ENCODE measurements at regions not wholly inside any gene's neighbourhood (a gene's known extent, or its start where the extent isn't known, plus 50 kb on each side); places are given as distances from the start of the nearest gene placed in this dataset.

DNA sequence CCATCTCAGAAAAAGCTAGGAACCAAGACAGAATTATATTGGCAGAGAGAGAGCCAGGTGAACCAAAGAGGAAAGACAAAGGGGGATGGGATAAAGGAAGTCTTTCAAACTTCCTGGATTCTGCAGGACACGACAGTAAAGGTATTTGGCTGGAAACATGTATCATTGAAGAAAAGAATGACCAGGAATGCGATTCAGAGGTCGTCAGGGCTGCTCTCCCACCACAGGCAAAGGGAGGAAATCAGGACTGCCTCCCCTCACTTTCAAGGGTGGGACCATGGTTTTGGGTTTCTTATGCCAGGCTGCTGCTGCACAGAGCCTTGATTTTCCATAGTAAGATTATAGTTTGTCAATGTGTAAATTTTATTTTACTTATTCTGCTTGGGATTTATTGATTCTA, 848.8 kb downstream of the BRINP3 start:
- H3K36me3 ChIP-seq (ENCODE audit: insufficient read depth, low read length), result no peaks in the 10 kb centered on the region
- H3K9me3 ChIP-seq (ENCODE audit: low read length), result no peaks in the 10 kb centered on the region
- H3K4me2 ChIP-seq (ENCODE audit: low read length), result no peak overlapping the region
- no peak overlapping the region for H3K4me3 ChIP-seq (ENCODE audit: low read length)
- H4K20me1 ChIP-seq (ENCODE audit: insufficient read depth), result no peaks in the 10 kb centered on the region
- no peaks in the 10 kb centered on the region for H3K79me2 ChIP-seq (replicated peaks; ENCODE audit: insufficient read depth, low read length)
- H3K9me2 ChIP-seq (ENCODE audit: insufficient read depth, low read length), result no peaks in the 10 kb centered on the region
- H3K27me3 ChIP-seq (ENCODE audit: insufficient read depth, low read depth, low read length), result no peaks in the 10 kb centered on the region
- no peak overlapping the region for H2AFZ ChIP-seq (ENCODE audit: low read depth, low read length)
- H3K9ac ChIP-seq (ENCODE audit: low read length), result no peak overlapping the region
- TF ChIP-seq TAF1 (IDR thresholded peaks at IDR 0.05; ENCODE audit: low read depth), result no peak
- no peak for TF ChIP-seq MXI1 (conservative IDR thresholded peaks at IDR 0.05; ENCODE audit: poor library complexity, severe bottlenecking)
- TF ChIP-seq RAD21 (conservative IDR thresholded peaks at IDR 0.05), result no peak
- H3F3A ChIP-seq (ENCODE audit: insufficient read depth, low read length, poor library complexity, severe bottlenecking), result no peaks in the 10 kb centered on the region
- no peak overlapping the region for H3K27ac ChIP-seq (ENCODE audit: low read length)

DNA sequence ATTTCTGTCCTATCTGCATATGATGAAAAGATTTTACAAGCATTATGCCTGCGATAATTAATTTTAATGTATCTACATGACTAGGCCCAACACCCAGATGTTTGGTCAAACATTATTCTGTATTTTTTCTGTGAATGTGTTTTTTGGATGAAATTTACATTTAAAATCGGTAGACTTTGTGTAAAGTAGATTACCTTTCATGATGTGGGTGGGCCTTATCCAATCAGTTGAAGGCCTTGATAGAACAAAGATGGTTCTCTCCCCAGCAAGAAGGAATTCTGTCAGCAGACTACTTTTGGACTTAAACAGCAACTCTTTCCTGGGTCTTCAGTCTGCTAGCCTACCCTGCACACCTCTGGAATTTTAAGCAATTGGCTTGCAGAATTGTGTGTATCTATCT, 844.0 kb downstream of the BRINP3 start:
- no peaks in the 10 kb centered on the region for H3K27me3 ChIP-seq (ENCODE audit: insufficient read depth, low read depth, low read length)
- H3K79me2 ChIP-seq (replicated peaks; ENCODE audit: insufficient read depth, low read length), result no peaks in the 10 kb centered on the region
- no peaks in the 10 kb centered on the region for H3K9me3 ChIP-seq (ENCODE audit: low read length)
- no peak overlapping the region for H3K4me3 ChIP-seq (ENCODE audit: low read length)
- no peak overlapping the region for H3K4me2 ChIP-seq (ENCODE audit: low read length)
- no peak overlapping the region for H3K9ac ChIP-seq (ENCODE audit: low read length)
- no peak overlapping the region for H3K27ac ChIP-seq (ENCODE audit: low read length)
- TF ChIP-seq POLR2AphosphoS5 (IDR thresholded peaks at IDR 0.05) (no peak), TAF1 (IDR thresholded peaks at IDR 0.05; ENCODE audit: low read depth) (no peak), SMC3 (conservative IDR thresholded peaks at IDR 0.05; ENCODE audit: poor library complexity) (no peak), EZH2 (IDR thresholded peaks at IDR 0.05; ENCODE audit: borderline replicate concordance, insufficient read depth, low read length, poor library complexity, severe bottlenecking) (no peak), MXI1 (conservative IDR thresholded peaks at IDR 0.05; ENCODE audit: poor library complexity, severe bottlenecking) (no peak), EP300 (conservative IDR thresholded peaks at IDR 0.05; ENCODE audit: poor library complexity, severe bottlenecking) (no peak), RAD21 (conservative IDR thresholded peaks at IDR 0.05) (no peak)
- TF ChIP-seq, protein P1, sequence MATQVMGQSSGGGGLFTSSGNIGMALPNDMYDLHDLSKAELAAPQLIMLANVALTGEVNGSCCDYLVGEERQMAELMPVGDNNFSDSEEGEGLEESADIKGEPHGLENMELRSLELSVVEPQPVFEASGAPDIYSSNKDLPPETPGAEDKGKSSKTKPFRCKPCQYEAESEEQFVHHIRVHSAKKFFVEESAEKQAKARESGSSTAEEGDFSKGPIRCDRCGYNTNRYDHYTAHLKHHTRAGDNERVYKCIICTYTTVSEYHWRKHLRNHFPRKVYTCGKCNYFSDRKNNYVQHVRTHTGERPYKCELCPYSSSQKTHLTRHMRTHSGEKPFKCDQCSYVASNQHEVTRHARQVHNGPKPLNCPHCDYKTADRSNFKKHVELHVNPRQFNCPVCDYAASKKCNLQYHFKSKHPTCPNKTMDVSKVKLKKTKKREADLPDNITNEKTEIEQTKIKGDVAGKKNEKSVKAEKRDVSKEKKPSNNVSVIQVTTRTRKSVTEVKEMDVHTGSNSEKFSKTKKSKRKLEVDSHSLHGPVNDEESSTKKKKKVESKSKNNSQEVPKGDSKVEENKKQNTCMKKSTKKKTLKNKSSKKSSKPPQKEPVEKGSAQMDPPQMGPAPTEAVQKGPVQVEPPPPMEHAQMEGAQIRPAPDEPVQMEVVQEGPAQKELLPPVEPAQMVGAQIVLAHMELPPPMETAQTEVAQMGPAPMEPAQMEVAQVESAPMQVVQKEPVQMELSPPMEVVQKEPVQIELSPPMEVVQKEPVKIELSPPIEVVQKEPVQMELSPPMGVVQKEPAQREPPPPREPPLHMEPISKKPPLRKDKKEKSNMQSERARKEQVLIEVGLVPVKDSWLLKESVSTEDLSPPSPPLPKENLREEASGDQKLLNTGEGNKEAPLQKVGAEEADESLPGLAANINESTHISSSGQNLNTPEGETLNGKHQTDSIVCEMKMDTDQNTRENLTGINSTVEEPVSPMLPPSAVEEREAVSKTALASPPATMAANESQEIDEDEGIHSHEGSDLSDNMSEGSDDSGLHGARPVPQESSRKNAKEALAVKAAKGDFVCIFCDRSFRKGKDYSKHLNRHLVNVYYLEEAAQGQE (IDR thresholded peaks at IDR 0.05; ENCODE audit: borderline replicate concordance), result no peak
- TF ChIP-seq, protein P2, sequence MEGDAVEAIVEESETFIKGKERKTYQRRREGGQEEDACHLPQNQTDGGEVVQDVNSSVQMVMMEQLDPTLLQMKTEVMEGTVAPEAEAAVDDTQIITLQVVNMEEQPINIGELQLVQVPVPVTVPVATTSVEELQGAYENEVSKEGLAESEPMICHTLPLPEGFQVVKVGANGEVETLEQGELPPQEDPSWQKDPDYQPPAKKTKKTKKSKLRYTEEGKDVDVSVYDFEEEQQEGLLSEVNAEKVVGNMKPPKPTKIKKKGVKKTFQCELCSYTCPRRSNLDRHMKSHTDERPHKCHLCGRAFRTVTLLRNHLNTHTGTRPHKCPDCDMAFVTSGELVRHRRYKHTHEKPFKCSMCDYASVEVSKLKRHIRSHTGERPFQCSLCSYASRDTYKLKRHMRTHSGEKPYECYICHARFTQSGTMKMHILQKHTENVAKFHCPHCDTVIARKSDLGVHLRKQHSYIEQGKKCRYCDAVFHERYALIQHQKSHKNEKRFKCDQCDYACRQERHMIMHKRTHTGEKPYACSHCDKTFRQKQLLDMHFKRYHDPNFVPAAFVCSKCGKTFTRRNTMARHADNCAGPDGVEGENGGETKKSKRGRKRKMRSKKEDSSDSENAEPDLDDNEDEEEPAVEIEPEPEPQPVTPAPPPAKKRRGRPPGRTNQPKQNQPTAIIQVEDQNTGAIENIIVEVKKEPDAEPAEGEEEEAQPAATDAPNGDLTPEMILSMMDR (IDR thresholded peaks at IDR 0.05; ENCODE audit: poor library complexity, severe bottlenecking), result no peak
- no peaks in the 10 kb centered on the region for H3K9me2 ChIP-seq (ENCODE audit: insufficient read depth, low read length)
- H2AFZ ChIP-seq (ENCODE audit: low read depth, low read length), result no peak overlapping the region
- H3F3A ChIP-seq (ENCODE audit: insufficient read depth, low read length, poor library complexity, severe bottlenecking), result no peaks in the 10 kb centered on the region
- no peaks in the 10 kb centered on the region for H3K36me3 ChIP-seq (ENCODE audit: insufficient read depth, low read length)
- H4K20me1 ChIP-seq (ENCODE audit: insufficient read depth), result no peaks in the 10 kb centered on the region

DNA sequence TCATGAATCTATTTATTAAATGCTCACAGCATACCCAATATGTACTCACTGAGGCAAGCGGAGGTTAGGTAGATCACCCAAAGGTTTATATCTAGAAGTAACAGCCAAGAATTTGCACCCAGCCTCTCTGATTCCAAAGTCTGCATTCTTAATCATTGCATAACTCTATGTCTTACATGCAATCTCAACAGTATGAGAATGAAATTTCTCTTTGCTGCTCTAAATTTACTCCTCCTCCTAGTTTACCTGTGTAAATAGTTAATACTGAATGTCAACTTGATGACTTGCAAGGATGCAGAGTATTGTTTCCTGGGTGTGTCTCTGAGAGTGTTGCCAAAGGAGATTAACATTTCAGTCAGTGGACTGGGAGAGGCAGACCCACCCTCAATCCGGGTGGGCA, 840.6 kb downstream of the BRINP3 start:
- no peak for TF ChIP-seq RAD21 (conservative IDR thresholded peaks at IDR 0.05)
- TF ChIP-seq, protein P1 (IDR thresholded peaks at IDR 0.05; ENCODE audit: borderline replicate concordance), result no peak
- no peak for TF ChIP-seq SMC3 (conservative IDR thresholded peaks at IDR 0.05; ENCODE audit: poor library complexity)
- TF ChIP-seq, protein P2 (IDR thresholded peaks at IDR 0.05; ENCODE audit: poor library complexity, severe bottlenecking), result no peak
- no peak for TF ChIP-seq MXI1 (conservative IDR thresholded peaks at IDR 0.05; ENCODE audit: poor library complexity, severe bottlenecking)
- Histone ChIP-seq H4K20me1 (ENCODE audit: insufficient read depth) (no peaks in the 10 kb centered on the region), H3K27me3 (ENCODE audit: insufficient read depth, low read depth, low read length) (no peaks in the 10 kb centered on the region), H3K9me3 (ENCODE audit: low read length) (no peaks in the 10 kb centered on the region), H3K9me2 (ENCODE audit: insufficient read depth, low read length) (no peaks in the 10 kb centered on the region), H3K4me3 (ENCODE audit: low read length) (no peak overlapping the region), H3K9ac (ENCODE audit: low read length) (no peak overlapping the region), H3K4me2 (ENCODE audit: low read length) (no peak overlapping the region), H2AFZ (ENCODE audit: low read depth, low read length) (no peak overlapping the region), H3F3A (ENCODE audit: insufficient read depth, low read length, poor library complexity, severe bottlenecking) (no peaks in the 10 kb centered on the region), H3K36me3 (ENCODE audit: insufficient read depth, low read length) (no peaks in the 10 kb centered on the region), H3K79me2 (replicated peaks; ENCODE audit: insufficient read depth, low read length) (no peaks in the 10 kb centered on the region), H3K27ac (ENCODE audit: low read length) (no peak overlapping the region)
